Panc1 (cell line): ENCODE measurements at regions not wholly inside any gene's neighbourhood (a gene's known extent, or its start where the extent isn't known, plus 50 kb on each side); places are given as distances from the start of the nearest gene placed in this dataset.

ENCODE experiments used
- ATAC-seq: fragments of 200-7000 bp; cut with Tn5 transposase; 2 replicates; pipeline ENCODE4 v1.9.1; 2020; ENCODE audit warnings: mild to moderate bottlenecking, moderate library complexity
- BruUV-seq: library from RNA; stranded (reverse); fragments of 400-500 nt; replicated peaks from 2 replicates; lab custom pipeline; 2021; lab: Mats Ljungman, UMichigan
- CTCF ChIA-PET: fragments of 300-600 bp; sonication (Branson Sonifier 250); formaldehyde crosslinking; loops from one replicate; lab custom pipeline; 2022; ENCODE audit warnings: antibody characterized with exemption; lab: Charles Lee
- POLR2A ChIA-PET: fragments of 300-600 bp; sonication (Branson Sonifier 250); formaldehyde crosslinking; loops from one replicate; lab custom pipeline; 2022; ENCODE audit warnings: antibody characterized with exemption; lab: Charles Lee
- DNase-seq: peaks from one replicate; pipeline ENCODE4 v3.0.0-alpha.2; 2010; ENCODE audit warnings: low read depth, low spot score
- H3K27ac ChIP-seq: 2 replicates; pipeline ENCODE4 v1.5.1; 2011; ENCODE audit warnings: mild to moderate bottlenecking, low read length, inconsistent platforms
- H3K27me3 ChIP-seq: fragments of 200-500 bp; sonication (Bioruptor generic); 2 replicates; pipeline ENCODE4 v1.6.0; 2014; ENCODE audit warnings: low read length, inconsistent platforms; ENCODE audit not compliant: control insufficient read depth, insufficient read depth
- H3K36me3 ChIP-seq: fragments of 200-500 bp; sonication (Bioruptor generic); 2 replicates; pipeline ENCODE4 v1.5.1; 2014; ENCODE audit warnings: inconsistent platforms, mild to moderate bottlenecking, low read length, moderate library complexity; ENCODE audit not compliant: control insufficient read depth, insufficient read depth
- H3K4me1 ChIP-seq: 2 replicates; pipeline ENCODE4 v1.5.1; 2011; ENCODE audit warnings: inconsistent platforms, mild to moderate bottlenecking, low read length, moderate library complexity; ENCODE audit not compliant: control insufficient read depth, insufficient read depth
- H3K4me3 ChIP-seq, 2 experiments: 2 replicates each; pipeline ENCODE4 v1.5.1; 2011 to 2012; ENCODE audit warnings: low read depth in 2 of 2, low read length in 2 of 2, mild to moderate bottlenecking in 2 of 2, inconsistent platforms in 1 of 2, moderate library complexity in 1 of 2
- H3K9me3 ChIP-seq: fragments of 200-500 bp; sonication (Bioruptor generic); 2 replicates; pipeline ENCODE4 v1.5.1; 2014; ENCODE audit warnings: low read depth, mild to moderate bottlenecking, inconsistent platforms, low read length, moderate library complexity; ENCODE audit not compliant: control insufficient read depth, insufficient read depth
- CTCF ChIP-seq: fragments of 450-650 bp; IDR thresholded peaks from 2 replicates; pipeline ENCODE4 v1.5.1; 2017; ENCODE audit warnings: mild to moderate bottlenecking
- POLR2AphosphoS5 ChIP-seq: IDR thresholded peaks from 2 replicates; pipeline ENCODE4 v1.6.1; 2012; ENCODE audit warnings: mild to moderate bottlenecking, low read depth, low read length, moderate library complexity
- REST ChIP-seq, 2 experiments: IDR thresholded peaks; 2 replicates each; pipeline ENCODE4 v1.6.1; 2011 to 2012; ENCODE audit warnings: low read depth in 2 of 2, control low read depth in 1 of 2, low read length in 1 of 2, mild to moderate bottlenecking in 1 of 2, moderate library complexity in 1 of 2; ENCODE audit not compliant: insufficient read depth in 1 of 2
- SIN3A ChIP-seq: IDR thresholded peaks from 2 replicates; pipeline ENCODE4 v1.6.1; 2012; ENCODE audit warnings: low read depth, mild to moderate bottlenecking, low read length, moderate library complexity, borderline replicate concordance; ENCODE audit not compliant: insufficient read depth
- TCF7L2 ChIP-seq: IDR thresholded peaks from 2 replicates; pipeline ENCODE4 v1.6.1; 2011; ENCODE audit warnings: mild to moderate bottlenecking, low read depth, low read length, inconsistent platforms
- in situ Hi-C: cut with HindIII; loops from 2 replicates; pipeline ENCODE4 v1.10.0; 2016; ENCODE audit warnings: low sequenced_read_pairs, low pct_unique_long_range_greater_than_20kb
- intact Hi-C: fragments of 100-400 bp; cut with micrococcal nuclease; formaldehyde crosslinking; loops from one replicate; pipeline ENCODE4 v1.10.0; 2022; ENCODE audit not compliant: unreplicated experiment

GRCh38 chr6:147895272-147895671, 386.8 kb downstream of the SAMD5 start:
- no peak for DNase-seq
- Histone ChIP-seq H3K36me3 (no peaks in the 10 kb centered on the region), H3K4me1 (no peaks in the 10 kb centered on the region), H3K9me3 (no peaks in the 10 kb centered on the region), H3K4me3 (no peak overlapping the region), H3K27me3 (no peaks in the 10 kb centered on the region), H3K27ac (no peak overlapping the region)
- ChIA-PET CTCF (no interaction called here), POLR2A (no interaction called here)
- no TSS peak for BruUV-seq
- intact Hi-C loops, result no loop called here
- TF ChIP-seq REST (IDR thresholded peaks at IDR 0.05; ENCODE audit: insufficient read depth in 1 of 2, low read depth in 2 of 2, low read length in 1 of 2) (no peak), TCF7L2 (no peak), CTCF (no peak), POLR2AphosphoS5 (no peak), SIN3A (no peak)
- ATAC-seq, result no peak
- in situ Hi-C loops, result no loop called here

GRCh38 chr6:147900247-147900830, 391.8 kb downstream of the SAMD5 start:
- Histone ChIP-seq H3K36me3 (no peaks in the 10 kb centered on the region), H3K27me3 (no peaks in the 10 kb centered on the region), H3K4me1 (no peaks in the 10 kb centered on the region), H3K27ac (no peak overlapping the region), H3K4me3 (no peak overlapping the region), H3K9me3 (no peaks in the 10 kb centered on the region)
- CTCF ChIA-PET, result no interaction called here
- intact Hi-C loops, result no loop called here
- POLR2A ChIA-PET, result no interaction called here
- ATAC-seq, result no peak
- no TSS peak for BruUV-seq
- DNase-seq, result no peak
- no peak for TF ChIP-seq TCF7L2
- TF ChIP-seq REST (IDR thresholded peaks at IDR 0.05; ENCODE audit: insufficient read depth in 1 of 2, low read depth in 2 of 2, low read length in 1 of 2), result no peak
- TF ChIP-seq POLR2AphosphoS5, result no peak
- no peak for TF ChIP-seq CTCF
- no peak for TF ChIP-seq SIN3A
- in situ Hi-C loops, result no loop called here
